ENCODE measurements at regions not wholly inside any gene's neighbourhood (a gene's known extent, or its start where the extent isn't known, plus 50 kb on each side); places are given as distances from the start of the nearest gene placed in this dataset.

GRCh38 chr2:199707593-199708185 is 143.3 kb downstream of the FTCDNL1 start:
- no peak for DNase-seq (ENCODE audit: low spot score)

- DNase-seq (ENCODE audit: low spot score) = no peak
These were observed 145.5 kb downstream of the FTCDNL1 start for GRCh38 chr2:199705538-199705937.

- peak; percentile 58 for DNase-seq (ENCODE audit: low spot score)
These were observed 146.4 kb downstream of the FTCDNL1 start for GRCh38 chr2:199704358-199705238.

GRCh38 chr2:199703199-199703598 is 147.8 kb downstream of the FTCDNL1 start:
- no peak for DNase-seq (ENCODE audit: low spot score)

GRCh38 chr2:199697469-199697868 is 153.5 kb downstream of the FTCDNL1 start:
- no peak for DNase-seq (ENCODE audit: low spot score)

- no peak for DNase-seq (ENCODE audit: low spot score)
These were observed 154.9 kb downstream of the FTCDNL1 start for GRCh38 chr2:199696048-199696447.

GRCh38 chr2:199693861-199694260 is 157.1 kb downstream of the FTCDNL1 start:
- DNase-seq (ENCODE audit: low spot score) = no peak

- no peak for DNase-seq (ENCODE audit: low spot score)
These were observed 158.5 kb downstream of the FTCDNL1 start for GRCh38 chr2:199692489-199692888.

- no peak for DNase-seq (ENCODE audit: low spot score)
These were observed 160.8 kb downstream of the FTCDNL1 start for GRCh38 chr2:199690225-199690624.

GRCh38 chr2:199685669-199686068 is 165.3 kb downstream of the FTCDNL1 start:
- DNase-seq (ENCODE audit: low spot score) = no peak

GRCh38 chr2:199684832-199685231 is 166.2 kb downstream of the FTCDNL1 start:
- no peak for DNase-seq (ENCODE audit: low spot score)

GRCh38 chr2:199684168-199684567 is 166.8 kb downstream of the FTCDNL1 start:
- no peak for DNase-seq (ENCODE audit: low spot score)

- no peak for DNase-seq (ENCODE audit: low spot score)
These were observed 169.0 kb downstream of the FTCDNL1 start for GRCh38 chr2:199682001-199682400.

GRCh38 chr2:199680482-199680881 is 170.5 kb downstream of the FTCDNL1 start:
- DNase-seq (ENCODE audit: low spot score) = no peak

- no peak for DNase-seq (ENCODE audit: low spot score)
These were observed 171.1 kb downstream of the FTCDNL1 start for GRCh38 chr2:199679883-199680282.

GRCh38 chr2:199677881-199678280 is 173.1 kb downstream of the FTCDNL1 start:
- no peak for DNase-seq (ENCODE audit: low spot score)

- DNase-seq (ENCODE audit: low spot score) = no peak
These were observed 182.3 kb downstream of the FTCDNL1 start for GRCh38 chr2:199668645-199669044.

- DNase-seq (ENCODE audit: low spot score) = no peak
These were observed 187.8 kb downstream of the FTCDNL1 start for GRCh38 chr2:199663157-199663556.

- no peak for DNase-seq (ENCODE audit: low spot score)
These were observed 188.7 kb downstream of the FTCDNL1 start for GRCh38 chr2:199662255-199662654.

- no peak for DNase-seq (ENCODE audit: low spot score)
These were observed 190.8 kb downstream of the FTCDNL1 start for GRCh38 chr2:199660167-199660566.

- DNase-seq (ENCODE audit: low spot score) = peak; percentile 65
These were observed 191.8 kb downstream of the FTCDNL1 start for GRCh38 chr2:199659207-199659606.

GRCh38 chr2:199646439-199646838 is 188.7 kb upstream of the SATB2 start:
- DNase-seq (ENCODE audit: low spot score) = no peak

GRCh38 chr2:199631129-199631528 is 173.4 kb upstream of the SATB2 start:
- no peak for DNase-seq (ENCODE audit: low spot score)

- DNase-seq (ENCODE audit: low spot score) = no peak
These were observed 171.6 kb upstream of the SATB2 start for GRCh38 chr2:199629301-199629700.
